ENCODE measurements at regions not wholly inside any gene's neighbourhood (a gene's known extent, or its start where the extent isn't known, plus 50 kb on each side); places are given as distances from the start of the nearest gene placed in this dataset.
"Not testable (repeated sequence)": the region's sequence is repeated elsewhere in the genome, so short reads cannot be mapped to it uniquely, and the experiment has no call there.

DNA sequence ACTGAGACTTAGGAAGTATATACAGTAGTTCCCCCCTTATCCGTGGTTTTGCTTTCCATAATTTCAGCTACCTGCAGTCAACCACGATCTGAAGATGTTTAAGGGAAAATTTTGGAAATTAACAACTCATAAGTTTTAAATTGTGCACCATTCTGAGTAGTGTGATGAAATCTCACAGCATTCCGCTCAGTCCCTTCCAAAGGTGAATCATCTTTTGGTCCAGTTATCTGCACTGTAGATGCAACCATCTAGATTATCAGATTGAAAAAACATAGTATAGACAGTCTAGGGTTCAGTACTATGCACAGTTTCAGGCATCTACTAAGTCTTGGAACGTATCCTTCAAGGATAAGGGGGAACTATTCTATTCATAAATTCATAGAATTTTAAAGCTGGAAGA lies 109.0 kb downstream of the ANXA3 start:
- no peak for DNase-seq (ENCODE audit: low spot score)

- no peak for DNase-seq (ENCODE audit: low spot score)
These were observed 109.6 kb downstream of the ANXA3 start for GRCh38 chr4:78661086-78661690.

DNA sequence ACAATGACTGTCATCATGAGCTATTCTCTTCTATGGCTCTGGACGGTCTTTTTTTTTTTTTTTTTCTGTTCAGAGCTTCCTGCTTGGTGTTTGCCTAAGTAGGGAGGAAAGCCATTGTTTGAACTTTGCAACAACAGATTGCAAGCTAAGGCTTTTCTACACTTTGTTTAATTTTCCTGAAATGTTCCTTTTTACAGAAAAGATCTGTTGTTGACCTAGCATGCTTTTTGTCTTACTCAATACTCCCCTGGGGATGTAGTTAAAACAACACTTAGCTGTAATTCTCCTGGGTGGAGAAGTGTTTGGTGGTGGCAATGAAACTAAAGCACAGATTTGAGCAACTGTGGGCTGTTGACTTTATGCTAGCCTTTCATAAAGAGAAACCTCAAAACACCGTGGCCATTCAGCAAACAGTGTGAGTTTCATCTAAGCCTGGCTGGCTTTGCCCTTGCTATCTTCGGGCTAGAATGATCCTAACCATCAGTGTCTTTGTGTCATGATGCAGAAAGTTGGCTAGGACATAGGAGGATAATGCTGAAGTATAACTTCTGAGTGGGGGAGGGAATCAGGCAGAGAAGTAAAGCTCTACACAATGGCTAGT lies 110.5 kb downstream of the ANXA3 start:
- peak; percentile 43 for DNase-seq (ENCODE audit: low spot score)

DNA sequence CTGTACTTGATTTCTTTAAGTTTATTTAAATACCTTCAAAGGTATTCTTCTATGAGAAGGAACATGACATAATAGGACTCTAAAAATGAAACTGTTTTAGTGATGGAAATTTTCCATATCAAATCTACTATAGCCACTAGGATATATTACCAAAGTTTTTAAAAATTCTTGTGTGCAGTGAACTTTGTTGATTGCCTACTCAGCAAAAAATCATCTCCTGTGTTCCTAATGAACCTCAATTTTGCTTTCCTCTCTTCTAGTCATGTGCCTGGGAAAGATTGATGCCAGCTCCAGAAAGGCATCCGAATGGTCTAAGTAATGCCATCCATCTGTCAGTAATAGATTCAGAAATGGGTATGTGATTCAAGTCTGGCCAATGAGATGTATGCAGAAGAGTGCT lies 111.1 kb downstream of the ANXA3 start:
- no peak for DNase-seq (ENCODE audit: low spot score)

- DNase-seq (ENCODE audit: low spot score): not testable (repeated sequence)
These were observed 111.9 kb upstream of the BMP2K start for GRCh38 chr4:78664296-78664695.

- DNase-seq (ENCODE audit: low spot score): no peak
These were observed 110.9 kb upstream of the BMP2K start for GRCh38 chr4:78665216-78665770.

- DNase-seq (ENCODE audit: low spot score): no peak
These were observed 109.3 kb upstream of the BMP2K start for GRCh38 chr4:78666830-78667258.

GRCh38 chr4:78667325-78667724 lies 108.8 kb upstream of the BMP2K start:
- no peak for DNase-seq (ENCODE audit: low spot score)

DNA sequence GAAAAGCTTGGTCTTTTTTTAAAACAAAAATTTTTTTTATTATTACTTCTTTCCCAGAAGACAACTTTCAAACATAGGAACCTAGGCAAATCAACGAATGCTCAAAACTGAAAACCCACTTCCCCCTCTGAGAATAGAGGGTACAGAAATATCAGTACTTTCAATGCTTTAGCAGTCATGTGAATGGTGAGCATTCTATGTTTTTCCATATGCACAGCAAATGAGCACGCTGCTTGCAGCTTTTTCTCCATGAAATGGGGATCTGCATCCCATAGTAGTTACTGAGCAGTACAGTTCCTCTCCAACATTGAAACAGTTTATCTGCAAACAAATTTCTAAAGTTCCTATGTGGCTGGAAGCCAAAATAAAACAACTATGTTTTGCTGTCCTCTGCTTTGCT lies 108.4 kb upstream of the BMP2K start:
- DNase-seq (ENCODE audit: low spot score): no peak

DNA sequence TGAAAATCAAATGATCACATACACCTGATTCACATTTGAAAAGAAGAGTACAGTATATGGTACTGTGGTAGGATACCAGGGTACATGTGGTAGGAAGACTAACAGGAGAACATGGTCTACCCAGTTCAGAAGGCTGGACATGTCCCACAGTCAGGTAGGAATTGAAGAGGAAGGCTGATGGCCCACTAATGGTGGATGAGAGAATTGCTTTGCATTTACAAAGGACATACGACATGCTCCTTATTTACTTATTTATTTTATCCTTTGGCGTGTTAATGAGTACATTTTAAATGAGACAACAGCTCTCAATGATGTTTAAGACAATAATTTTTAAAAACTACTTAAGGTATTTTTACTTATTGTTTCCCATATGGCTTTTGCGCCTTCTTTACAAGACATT lies 106.7 kb upstream of the BMP2K start:
- DNase-seq (ENCODE audit: low spot score): no peak

DNA sequence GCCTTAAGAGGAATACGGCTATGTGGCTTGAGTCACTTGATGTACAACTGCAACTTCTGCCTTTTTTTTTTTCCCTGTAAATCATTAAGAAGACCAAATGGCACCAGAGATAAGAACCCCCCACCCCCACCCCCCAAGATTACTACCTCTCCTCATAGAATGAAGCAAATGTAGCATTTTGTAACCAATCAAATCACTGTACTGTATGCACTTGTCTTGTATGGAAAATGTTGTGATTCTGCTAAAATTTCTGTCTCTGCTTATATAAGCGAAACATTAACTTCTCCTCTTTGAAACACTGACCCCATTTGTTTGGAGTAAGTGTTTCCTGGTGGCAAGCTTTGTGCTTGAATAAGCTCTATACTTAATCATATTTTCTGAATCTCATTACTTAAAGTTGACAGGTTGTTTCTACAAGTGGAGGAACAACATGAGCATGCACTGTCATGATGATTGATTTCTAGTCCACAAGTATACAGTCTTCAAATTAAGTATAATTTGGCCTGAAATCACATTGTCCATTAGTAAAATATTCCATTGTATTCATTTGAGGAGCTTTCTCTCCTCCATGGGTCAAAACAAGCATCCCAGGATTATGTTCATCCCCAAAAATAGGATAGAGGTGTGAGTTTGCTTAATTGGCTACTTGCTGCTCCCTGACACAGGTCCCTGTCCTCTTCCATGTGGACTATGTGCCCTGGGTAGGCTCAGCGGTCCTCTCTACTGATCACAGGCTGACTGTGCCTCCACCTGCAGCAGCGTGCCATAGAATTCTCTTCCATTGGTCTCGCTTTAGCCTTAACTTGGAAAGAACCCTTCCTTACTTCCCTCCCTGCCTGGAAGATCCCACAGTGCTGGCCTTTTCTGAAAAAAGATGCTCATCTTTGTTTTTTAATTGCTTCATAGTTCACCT lies 104.0 kb upstream of the BMP2K start:
- no peak for DNase-seq (ENCODE audit: low spot score)

DNA sequence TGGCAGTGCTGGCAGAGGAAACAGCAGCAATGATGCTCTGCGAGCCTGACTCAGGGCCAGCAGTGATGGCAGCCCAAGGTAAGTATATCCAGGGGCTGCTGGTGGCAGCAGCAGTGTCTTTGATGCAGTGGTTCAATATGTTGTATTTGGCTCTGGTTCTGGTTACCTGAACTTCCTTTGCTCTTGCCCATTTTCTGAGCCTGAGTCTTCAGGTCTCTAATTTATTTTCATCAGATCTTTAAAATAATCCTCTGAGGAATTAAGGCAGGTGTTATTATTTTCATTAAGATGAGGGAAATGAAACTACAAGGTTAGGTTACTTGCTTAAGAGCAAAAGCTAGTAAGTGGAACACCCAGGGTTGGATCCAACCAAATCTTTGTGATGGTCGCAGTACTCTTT lies 102.8 kb upstream of the BMP2K start:
- DNase-seq (ENCODE audit: low spot score): no peak

DNA sequence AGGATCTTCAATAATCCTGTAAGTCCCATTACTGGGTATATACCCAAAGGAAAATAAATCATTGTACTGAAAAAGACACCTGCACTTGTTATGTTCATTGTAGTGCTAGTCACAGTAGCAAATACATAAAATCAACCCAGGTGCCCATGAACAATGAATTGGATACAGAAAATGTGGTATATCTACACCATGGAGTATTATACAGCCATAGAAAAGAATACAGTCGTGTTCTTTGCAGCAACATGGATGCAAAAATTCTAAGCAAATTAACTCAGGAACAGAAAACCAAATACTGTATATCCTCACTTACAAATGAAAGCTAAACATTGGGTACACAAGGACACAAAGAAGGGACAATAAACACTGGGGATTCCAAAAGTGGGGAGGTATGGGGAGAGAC lies 100.8 kb upstream of the BMP2K start:
- DNase-seq (ENCODE audit: low spot score): no peak

DNA sequence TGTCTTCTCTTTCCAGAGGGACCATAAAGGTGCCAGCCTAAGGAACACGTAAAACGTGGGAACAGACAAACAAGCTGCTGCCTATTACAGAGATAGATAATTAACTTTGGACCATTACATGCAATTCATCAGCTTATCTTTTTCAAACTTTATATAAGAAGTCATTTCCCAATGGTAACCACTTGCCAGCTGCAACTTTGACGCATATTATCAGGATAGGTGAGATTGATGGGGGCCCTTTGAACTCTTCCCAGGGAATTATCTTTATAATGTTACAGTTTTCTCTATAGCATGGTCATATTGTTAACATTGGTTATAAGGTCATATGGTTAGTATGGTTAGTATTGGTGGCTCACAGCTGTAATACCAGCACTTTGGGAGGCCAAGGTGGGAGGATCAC lies 94.1 kb upstream of the BMP2K start:
- no peak for DNase-seq (ENCODE audit: low spot score)

DNA sequence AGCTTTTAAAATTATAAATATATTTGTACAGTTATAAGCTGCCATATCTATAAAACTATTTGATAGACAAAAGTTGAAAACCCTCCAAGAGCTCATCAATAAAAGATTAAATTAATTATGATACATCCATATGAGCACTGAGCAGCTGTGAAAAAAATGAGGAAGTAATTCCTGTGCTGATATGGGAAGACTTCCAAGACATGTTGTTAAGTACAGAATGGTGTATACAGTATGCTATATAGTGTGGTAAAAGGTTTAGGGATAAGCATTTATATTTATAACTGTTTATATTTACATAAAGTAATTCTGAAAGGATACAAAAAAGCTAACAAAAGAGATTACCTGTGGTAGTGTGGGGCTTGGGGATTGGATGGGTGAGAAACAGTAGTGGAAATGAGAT lies 92.8 kb upstream of the BMP2K start:
- no peak for DNase-seq (ENCODE audit: low spot score)

DNA sequence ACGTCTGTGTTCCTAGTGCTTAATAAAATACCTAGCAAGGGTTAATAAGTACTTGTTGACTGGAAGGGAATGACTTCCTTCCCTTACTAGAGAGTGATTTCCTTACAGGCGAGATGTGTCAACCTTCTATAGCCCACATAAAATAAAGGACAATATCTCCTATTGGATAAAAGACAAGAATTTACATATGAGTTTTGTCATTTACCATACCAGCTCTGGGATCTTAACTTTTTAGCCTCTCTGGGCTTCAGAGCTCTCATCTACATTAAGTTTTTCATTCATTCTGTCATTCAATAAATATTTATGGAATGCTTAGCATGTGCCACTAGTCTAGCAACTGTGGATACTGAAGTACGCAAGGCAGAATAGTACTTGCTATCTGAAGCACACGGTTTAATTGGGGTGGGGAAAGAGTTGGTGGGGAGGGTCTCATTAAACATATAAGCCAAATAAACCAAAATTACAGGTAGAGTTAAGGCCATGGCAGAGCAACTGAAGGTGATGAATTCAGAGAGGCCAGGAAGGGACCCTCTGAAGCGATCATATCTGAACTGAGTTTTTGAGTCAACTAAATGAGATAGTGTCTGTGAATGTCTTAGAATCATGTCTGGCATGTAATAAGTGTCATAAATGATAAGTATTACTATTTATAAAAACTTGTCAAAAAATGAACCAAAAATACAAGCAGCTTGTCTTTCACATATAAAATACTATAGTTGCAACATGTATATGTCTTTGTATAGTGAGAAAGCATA lies 91.6 kb upstream of the BMP2K start:
- DNase-seq (ENCODE audit: low spot score): peak; percentile 20

DNA sequence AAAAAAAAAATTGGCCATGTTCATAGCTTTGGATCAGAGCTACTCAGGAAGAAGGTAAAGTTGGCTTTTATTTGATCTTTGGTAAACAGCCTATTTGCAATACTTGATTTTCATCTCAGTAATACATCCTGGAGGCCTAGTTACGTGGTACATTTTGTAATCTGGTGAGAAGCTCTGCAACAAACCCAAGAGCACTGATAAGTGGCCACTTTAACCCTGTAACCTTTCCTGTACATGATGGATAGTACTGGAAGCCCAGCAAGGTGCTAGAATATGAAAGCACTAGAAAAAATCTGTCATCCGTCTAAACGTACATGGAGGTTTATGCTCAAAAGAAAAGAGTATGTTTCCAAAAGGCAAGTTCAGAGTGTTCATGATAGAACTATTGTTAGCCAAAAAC lies 88.3 kb upstream of the BMP2K start:
- no peak for DNase-seq (ENCODE audit: low spot score)

- DNase-seq (ENCODE audit: low spot score): peak; percentile 69
These were observed 87.8 kb upstream of the BMP2K start for GRCh38 chr4:78688366-78688765.

DNA sequence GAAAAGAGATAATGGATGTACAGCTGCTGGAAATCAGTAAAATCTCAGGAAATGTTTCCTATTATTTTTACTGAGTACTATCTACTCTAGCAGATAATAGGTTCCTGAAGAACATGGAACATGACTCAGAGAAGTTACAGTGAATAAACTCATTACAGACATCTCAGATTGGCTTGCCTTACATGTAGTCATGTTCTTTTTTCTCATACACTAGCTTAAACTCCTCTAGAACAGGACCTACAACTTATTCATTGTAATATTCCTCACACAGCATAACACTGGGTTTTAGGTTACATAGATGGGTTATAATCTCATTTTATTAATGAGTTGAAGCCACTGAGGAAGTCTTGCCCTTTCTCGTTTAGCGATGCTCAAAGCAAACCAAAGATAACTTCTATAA lies 86.9 kb upstream of the BMP2K start:
- DNase-seq (ENCODE audit: low spot score): no peak

GRCh38 chr4:78689700-78690323 lies 86.3 kb upstream of the BMP2K start:
- no peak for DNase-seq (ENCODE audit: low spot score)

DNA sequence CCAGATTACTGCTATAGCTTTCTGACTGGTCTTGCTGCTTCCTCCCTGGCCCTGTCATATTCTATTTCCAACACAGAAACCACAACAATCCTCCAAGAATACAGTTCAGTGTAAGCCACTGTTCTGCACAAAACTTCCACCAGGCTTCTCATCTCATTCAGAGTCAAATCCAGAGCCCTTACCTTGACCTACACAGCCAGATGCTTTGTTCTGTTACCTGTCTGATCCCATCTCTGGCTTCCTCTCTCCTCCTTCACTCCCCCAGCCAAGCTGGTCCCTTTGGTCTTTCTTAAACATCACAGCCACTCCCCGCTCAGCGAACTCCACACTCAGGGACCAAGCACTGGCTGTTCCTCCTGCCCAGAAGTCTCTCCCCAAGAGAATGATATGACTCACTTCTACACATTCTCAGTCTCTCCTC lies 84.8 kb upstream of the BMP2K start:
- peak; percentile 19 for DNase-seq (ENCODE audit: low spot score)

All from GM03348 (cell line).